ENCODE measurements at regions not wholly inside any gene's neighbourhood (a gene's known extent, or its start where the extent isn't known, plus 50 kb on each side); places are given as distances from the start of the nearest gene placed in this dataset.
"Not testable (repeated sequence)": the region's sequence is repeated elsewhere in the genome, so short reads cannot be mapped to it uniquely, and the experiment has no call there.

- no peak for DNase-seq (ENCODE audit: low read depth in 1 of 2, low spot score in 1 of 2)
- Histone ChIP-seq H3K27me3 (ENCODE audit: insufficient read depth, poor library complexity, severe bottlenecking) (no peaks in the 10 kb centered on the region), H3K27ac (replicated peaks) (no peak overlapping the region), H3K4me3 (replicated peaks; ENCODE audit: insufficient read depth, low read length) (no peak overlapping the region)
- TF ChIP-seq CTCF (IDR thresholded peaks at IDR 0.05; ENCODE audit: insufficient read depth, low read length) (no peak), SPI1 (IDR thresholded peaks at IDR 0.05; ENCODE audit: borderline replicate concordance, low read depth) (no peak), GABPA (IDR thresholded peaks at IDR 0.05; ENCODE audit: low read depth) (no peak), REST (IDR thresholded peaks at IDR 0.05; ENCODE audit: insufficient replicate concordance, low read depth) (no peak), POLR2AphosphoS5 (IDR thresholded peaks at IDR 0.05; ENCODE audit: low read depth) (no peak)
These were observed 635.1 kb downstream of the EPHA3 start for GRCh38 chr3:89742546-89742945.

- H3K27me3 ChIP-seq (ENCODE audit: insufficient read depth, poor library complexity, severe bottlenecking); H3K4me3 ChIP-seq (replicated peaks; ENCODE audit: insufficient read depth, low read length); DNase-seq (ENCODE audit: low read depth in 1 of 2, low spot score in 1 of 2); H3K27ac ChIP-seq (replicated peaks): not testable (repeated sequence)
These were observed 640.3 kb downstream of the EPHA3 start for GRCh38 chr3:89747541-89748278.

GRCh38 chr3:89762405-89762804 lies 655.0 kb downstream of the EPHA3 start:
- DNase-seq (ENCODE audit: low read depth in 1 of 2, low spot score in 1 of 2): no peak
- H3K27ac ChIP-seq (replicated peaks): no peak overlapping the region
- TF ChIP-seq POLR2AphosphoS5 (IDR thresholded peaks at IDR 0.05; ENCODE audit: low read depth): no peak
- no peak for TF ChIP-seq SPI1 (IDR thresholded peaks at IDR 0.05; ENCODE audit: borderline replicate concordance, low read depth)

GRCh38 chr3:89783341-89783927 lies 676.0 kb downstream of the EPHA3 start:
- DNase-seq (ENCODE audit: low read depth in 1 of 2, low spot score in 1 of 2): no peak
- Histone ChIP-seq H3K27ac (replicated peaks) (no peak overlapping the region), H3K4me3 (replicated peaks; ENCODE audit: insufficient read depth, low read length) (no peak overlapping the region), H3K27me3 (ENCODE audit: insufficient read depth, poor library complexity, severe bottlenecking) (no peaks in the 10 kb centered on the region)
- TF ChIP-seq REST (IDR thresholded peaks at IDR 0.05; ENCODE audit: insufficient replicate concordance, low read depth) (no peak), GABPA (IDR thresholded peaks at IDR 0.05; ENCODE audit: low read depth) (no peak), CTCF (IDR thresholded peaks at IDR 0.05; ENCODE audit: insufficient read depth, low read length) (no peak), SPI1 (IDR thresholded peaks at IDR 0.05; ENCODE audit: borderline replicate concordance, low read depth) (no peak), POLR2AphosphoS5 (IDR thresholded peaks at IDR 0.05; ENCODE audit: low read depth) (no peak)

More at GRCh38 chr3:89762405-89762804, 655.0 kb downstream of the EPHA3 start:
- H3K27me3 ChIP-seq (ENCODE audit: insufficient read depth, poor library complexity, severe bottlenecking): no peaks in the 10 kb centered on the region
- no peak overlapping the region for H3K4me3 ChIP-seq (replicated peaks; ENCODE audit: insufficient read depth, low read length)
